Eye (tissue), 1 donor: ENCODE measurements at regions not wholly inside any gene's neighbourhood (a gene's known extent, or its start where the extent isn't known, plus 50 kb on each side); places are given as distances from the start of the nearest gene placed in this dataset.
A peak's percentile ranks its signal among the peaks of the same experiment; 100 is the strongest.

Experiments
- DNase-seq: peaks from one replicate; pipeline ENCODE4 v3.0.0-alpha.2; 2015

DNA sequence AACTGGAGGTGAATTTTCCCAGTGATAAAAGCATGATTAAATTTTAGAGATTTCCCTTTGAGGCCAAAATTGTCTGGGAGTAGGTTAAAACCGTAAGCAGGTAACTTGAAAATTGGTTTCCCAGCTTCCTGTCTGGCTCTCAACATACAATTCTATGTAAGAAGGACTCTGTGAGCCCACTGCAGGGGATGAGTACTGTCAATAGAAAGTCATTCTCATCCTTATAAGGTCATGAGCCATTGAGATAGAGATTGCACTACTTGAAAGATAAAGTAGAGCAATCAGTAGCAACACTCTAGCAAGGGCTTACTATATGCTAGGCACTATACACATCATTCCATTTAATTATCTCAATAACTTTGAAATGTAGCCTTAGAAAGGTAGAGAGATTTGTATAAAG lies 225.6 kb upstream of the HMGA2 start:
- DNase-seq = no peak

- no peak for DNase-seq
Measured at GRCh38 chr12:65602253-65602609, 222.1 kb upstream of the HMGA2 start.

GRCh38 chr12:65602610-65603295 lies 221.5 kb upstream of the HMGA2 start:
- peak; percentile 85 for DNase-seq

- peak; percentile 58 for DNase-seq
Measured at GRCh38 chr12:65603438-65604351, 220.6 kb upstream of the HMGA2 start.

GRCh38 chr12:65605019-65605418 lies 219.3 kb upstream of the HMGA2 start:
- DNase-seq = no peak

DNA sequence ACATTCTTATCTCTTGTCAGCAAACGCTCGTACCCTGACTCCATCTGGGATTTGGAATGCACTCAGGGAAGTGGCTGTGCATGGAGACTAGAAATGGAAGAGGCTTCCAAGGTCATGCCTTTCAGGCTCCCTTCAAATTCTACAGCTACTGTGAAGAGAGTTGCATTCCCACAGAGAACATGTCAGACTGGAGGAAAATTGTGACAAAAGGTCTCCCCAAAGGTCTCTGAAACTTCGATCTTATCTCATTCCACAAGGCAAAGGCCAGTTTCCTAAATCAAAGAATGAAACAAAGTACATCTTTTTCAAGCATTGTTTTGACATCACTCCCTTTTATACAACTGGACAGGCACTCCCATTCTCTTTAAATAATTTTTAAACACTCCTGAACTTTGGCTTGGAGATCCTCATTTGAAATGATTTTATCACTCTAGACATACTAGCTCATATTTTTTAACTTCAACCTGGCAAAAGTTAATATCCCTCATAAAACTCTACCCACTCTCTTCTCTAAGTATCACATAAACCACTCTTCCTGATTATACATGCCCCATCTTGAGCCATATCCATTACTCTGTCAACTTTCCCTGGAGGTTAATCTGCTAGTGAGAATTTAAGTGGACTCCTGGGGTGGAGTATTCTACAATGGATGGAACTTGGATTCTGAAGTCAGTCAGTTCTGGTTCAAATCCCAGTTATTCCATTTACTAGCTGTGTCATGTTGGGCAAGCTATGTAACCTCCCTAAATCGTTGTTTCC lies 218.1 kb upstream of the HMGA2 start:
- no peak for DNase-seq

- DNase-seq = no peak
Measured at GRCh38 chr12:65607401-65607841, 216.9 kb upstream of the HMGA2 start.

DNA sequence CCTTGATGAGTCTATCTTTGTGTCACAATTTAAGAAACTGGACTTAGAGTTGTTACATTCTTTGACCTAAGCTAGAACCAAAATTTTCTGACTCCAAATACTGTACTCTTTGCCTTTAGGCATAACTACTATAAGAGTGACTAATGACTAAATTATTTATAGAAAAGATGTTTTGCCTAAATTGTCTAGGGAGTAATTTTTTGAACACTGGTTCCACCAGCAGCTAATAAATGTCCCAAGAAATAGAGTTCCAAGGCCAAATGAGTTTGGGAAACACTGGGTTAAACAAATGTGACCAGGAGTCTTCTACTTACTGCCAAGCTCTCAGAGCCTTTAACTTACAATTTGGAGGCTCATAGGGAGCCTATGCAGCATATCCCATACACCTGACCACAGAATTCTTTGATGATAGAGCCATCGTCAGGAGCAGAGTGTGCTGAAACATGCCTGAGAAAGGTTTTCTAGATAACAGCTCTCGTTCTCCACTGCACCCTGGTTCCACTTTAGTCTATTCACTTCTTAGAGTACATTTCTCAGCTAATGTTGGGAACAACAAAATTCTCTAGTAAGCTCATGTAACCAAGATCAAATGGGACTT lies 215.9 kb upstream of the HMGA2 start:
- no peak for DNase-seq

DNA sequence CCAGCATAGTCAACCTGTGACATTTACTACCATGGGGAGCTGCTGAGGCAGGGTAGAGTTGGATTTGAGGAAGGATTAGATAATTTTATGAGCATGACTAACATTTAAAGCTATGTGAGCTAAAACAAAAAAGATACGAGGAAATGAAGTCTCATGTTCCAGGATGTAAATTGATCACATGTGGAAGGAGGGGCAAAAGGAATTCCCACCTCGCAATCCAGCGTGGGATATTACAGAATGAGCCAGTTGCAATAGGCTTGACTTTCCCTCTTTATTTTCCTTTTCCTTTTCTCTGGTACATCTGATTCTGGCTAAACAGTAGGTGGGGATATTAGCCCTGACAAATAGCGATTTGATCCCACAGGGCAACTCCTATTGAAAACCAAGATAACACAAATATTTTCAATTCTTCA lies 214.9 kb upstream of the HMGA2 start:
- no peak for DNase-seq

- no peak for DNase-seq
Measured at GRCh38 chr12:65611396-65611795, 212.9 kb upstream of the HMGA2 start.

DNA sequence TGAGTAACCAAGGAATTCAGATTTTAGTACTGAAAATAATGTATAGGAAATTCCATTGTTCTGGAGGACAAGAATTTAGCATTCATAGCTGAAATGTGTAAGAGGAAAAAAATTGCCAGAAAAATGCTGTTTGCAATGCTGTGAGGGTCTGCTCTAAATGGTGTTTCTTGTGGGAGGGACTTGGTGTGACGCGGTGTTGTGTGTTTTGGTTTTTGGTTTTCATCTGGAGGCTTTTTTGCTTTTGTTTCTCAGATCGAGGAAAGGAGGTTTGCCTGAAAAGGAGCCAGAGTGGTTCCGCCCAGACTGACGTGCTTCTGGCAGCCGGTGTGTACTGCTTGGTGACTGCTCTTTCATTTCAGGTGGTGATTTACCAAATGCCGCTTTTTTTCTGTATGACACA lies 211.8 kb upstream of the HMGA2 start:
- DNase-seq = no peak

- no peak for DNase-seq
Measured at GRCh38 chr12:65613692-65614091, 210.6 kb upstream of the HMGA2 start.

DNA sequence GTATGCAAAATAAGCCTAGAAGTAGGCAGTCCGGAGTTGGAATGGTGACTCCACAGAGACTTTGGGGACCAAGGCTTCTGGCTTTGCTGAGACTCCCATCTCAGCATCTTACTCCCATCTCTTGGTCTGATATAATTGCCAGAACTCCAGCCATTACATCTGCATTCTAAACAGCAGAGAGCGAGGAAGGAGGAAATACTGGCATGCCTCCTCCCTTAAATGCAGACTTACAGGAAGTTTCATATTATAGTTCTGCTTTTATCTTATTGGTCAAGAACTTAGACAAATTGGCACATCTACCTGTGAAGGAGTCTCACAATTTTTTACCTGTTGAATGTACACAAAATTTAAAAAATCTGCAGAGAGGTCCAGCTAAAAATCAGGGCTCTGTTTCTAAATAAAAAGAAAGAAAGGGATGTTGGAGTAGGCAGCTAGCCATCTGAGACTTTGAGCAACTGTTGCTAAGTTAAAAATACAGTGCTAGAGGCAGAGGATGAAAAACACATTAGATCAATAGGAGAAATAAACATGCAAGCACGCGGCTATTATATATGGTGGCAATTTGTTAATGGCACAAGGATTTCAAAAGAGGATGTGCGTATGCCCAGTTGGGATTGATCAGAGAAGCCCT lies 209.9 kb upstream of the HMGA2 start:
- DNase-seq = no peak

- peak; percentile 71 for DNase-seq
Measured at GRCh38 chr12:65615118-65615517, 209.2 kb upstream of the HMGA2 start.

DNA sequence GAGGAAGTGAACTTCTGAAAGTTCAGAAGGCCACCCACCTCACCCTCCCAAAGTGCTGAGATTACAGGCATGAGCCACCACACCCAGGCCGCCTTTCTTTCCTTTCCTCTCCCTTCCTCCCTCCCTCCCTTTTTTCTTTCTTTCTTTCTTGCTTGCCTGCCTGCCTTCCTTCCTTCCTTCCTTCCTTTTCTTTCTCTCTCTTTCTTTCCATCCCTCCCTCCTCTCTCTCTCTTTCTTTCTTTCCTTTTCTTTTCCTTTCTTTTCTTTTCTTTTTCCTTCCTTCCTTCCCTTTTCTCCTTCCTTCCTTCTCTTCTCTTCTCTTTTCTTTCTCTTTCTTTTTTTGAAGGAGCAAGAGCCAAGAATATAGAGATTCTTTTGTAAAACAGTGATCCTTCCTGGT lies 208.3 kb upstream of the HMGA2 start:
- no peak for DNase-seq

GRCh38 chr12:65618588-65618987 lies 205.7 kb upstream of the HMGA2 start:
- peak; percentile 33 for DNase-seq

DNA sequence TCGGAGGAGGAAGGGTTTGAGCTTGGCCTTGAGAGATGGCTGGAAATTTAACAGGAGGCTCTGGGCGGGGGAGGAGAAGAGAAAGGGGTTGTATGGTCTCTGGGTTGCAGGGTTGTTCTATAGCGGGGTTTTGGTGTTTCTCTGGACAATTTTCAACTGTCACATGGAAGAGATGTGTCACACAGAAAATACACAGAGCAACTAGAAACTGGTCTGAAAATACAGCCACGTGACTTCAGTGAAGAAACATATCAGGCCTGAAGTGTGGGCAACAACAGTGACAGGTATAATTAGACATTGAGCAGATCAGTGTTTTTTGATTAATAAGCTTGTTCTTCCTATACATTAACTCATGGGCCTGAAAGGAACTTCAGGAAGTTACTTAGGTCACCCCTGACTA lies 205.3 kb upstream of the HMGA2 start:
- DNase-seq = no peak

GRCh38 chr12:65620046-65620445 lies 204.2 kb upstream of the HMGA2 start:
- DNase-seq = no peak

- DNase-seq = no peak
Measured at GRCh38 chr12:65622056-65622455, 202.2 kb upstream of the HMGA2 start.

DNA sequence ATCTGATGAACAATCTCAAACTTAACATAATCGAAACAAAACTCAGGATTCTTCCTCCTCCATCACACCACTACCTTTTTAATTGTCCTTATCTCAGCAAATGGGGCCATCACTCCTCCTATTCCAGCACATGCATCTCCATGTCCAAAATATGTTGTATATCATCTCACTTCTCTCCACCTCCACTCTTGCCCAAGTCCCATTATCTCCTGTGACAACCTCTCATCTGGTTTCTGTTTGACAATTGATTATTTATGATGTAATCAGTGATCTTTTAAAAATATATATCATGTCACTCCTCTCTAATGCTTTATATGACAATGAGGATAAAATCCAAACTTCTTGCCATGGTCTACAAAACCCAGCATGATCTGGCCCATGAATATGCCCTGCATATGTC lies 200.8 kb upstream of the HMGA2 start:
- DNase-seq = no peak

DNA sequence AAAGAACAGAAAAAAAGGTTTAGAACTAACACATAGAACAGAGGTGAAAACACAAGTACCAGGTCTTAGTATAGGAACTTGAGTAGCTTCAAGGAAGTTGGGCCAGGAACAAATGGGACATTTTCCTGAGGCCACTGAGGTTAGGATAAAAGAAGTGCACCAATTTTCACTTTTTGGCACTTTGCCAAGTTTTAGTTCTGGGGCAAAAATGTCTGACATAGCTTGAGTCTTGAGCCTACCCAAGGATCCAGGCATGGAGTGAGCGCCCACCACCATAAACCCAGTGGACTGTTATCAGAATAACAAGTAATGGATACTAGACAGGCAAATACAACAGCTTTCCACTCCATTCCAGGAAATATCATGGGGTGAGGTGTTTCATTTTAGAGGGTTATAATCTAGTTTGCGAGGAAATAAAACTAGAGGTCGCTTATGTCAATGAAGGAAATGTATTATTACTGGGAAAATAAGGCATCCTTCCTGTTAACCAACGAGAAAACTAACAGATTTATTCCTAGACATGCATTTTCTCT lies 199.7 kb upstream of the HMGA2 start:
- no peak for DNase-seq

- no peak for DNase-seq
Measured at GRCh38 chr12:65628061-65628460, 196.2 kb upstream of the HMGA2 start.
